Astrocyte of the cerebellum (primary cell): ENCODE measurements at regions not wholly inside any gene's neighbourhood (a gene's known extent, or its start where the extent isn't known, plus 50 kb on each side); places are given as distances from the start of the nearest gene placed in this dataset.

Experiments
- DNase-seq: peaks from one replicate; pipeline ENCODE4 v3.0.0-alpha.2; 2011; ENCODE audit warnings: low read depth
- H3K4me3 ChIP-seq: 2 replicates; pipeline ENCODE4 v1.5.1; 2011; ENCODE audit warnings: mild to moderate bottlenecking, low read depth, low read length, moderate library complexity
- CTCF ChIP-seq: IDR thresholded peaks from 2 replicates; pipeline ENCODE4 v1.5.1; 2012; ENCODE audit warnings: low read length, low read depth, moderate library complexity, mild to moderate bottlenecking; ENCODE audit errors: missing control alignments
- in situ Hi-C: cut with HindIII; loops from 2 replicates; pipeline ENCODE4 v1.10.0; 2017; ENCODE audit warnings: low sequenced_read_pairs

GRCh38 chr13:48783695-48784230 is 130.0 kb downstream of the CYSLTR2 start:
- DNase-seq, result no peak

GRCh38 chr13:48784916-48785548 is 131.3 kb downstream of the CYSLTR2 start:
- in situ Hi-C loops, result no loop called here
- DNase-seq, result no peak
- no peak for TF ChIP-seq CTCF
- no peak overlapping the region for H3K4me3 ChIP-seq

More at GRCh38 chr13:48783695-48784230, 130.0 kb downstream of the CYSLTR2 start:
- in situ Hi-C loops, result no loop called here
- TF ChIP-seq CTCF, result no peak
- H3K4me3 ChIP-seq, result no peak overlapping the region

GRCh38 chr13:48790199-48790598 is 136.5 kb downstream of the CYSLTR2 start:
- H3K4me3 ChIP-seq, result no peak overlapping the region
- in situ Hi-C loops, result no loop called here
- TF ChIP-seq CTCF, result no peak
- DNase-seq, result no peak

- H3K4me3 ChIP-seq, result no peak overlapping the region
- DNase-seq, result no peak
- in situ Hi-C loops, result no loop called here
- TF ChIP-seq CTCF, result no peak
Observed at GRCh38 chr13:48790966-48791365, 137.2 kb downstream of the CYSLTR2 start.

GRCh38 chr13:48797127-48797526 is 143.4 kb downstream of the CYSLTR2 start:
- in situ Hi-C loops, result no loop called here
- H3K4me3 ChIP-seq, result no peak overlapping the region
- no peak for DNase-seq
- TF ChIP-seq CTCF, result no peak

GRCh38 chr13:48797761-48798160 is 144.0 kb downstream of the CYSLTR2 start:
- in situ Hi-C loops, result no loop called here
- DNase-seq, result no peak
- TF ChIP-seq CTCF, result no peak
- no peak overlapping the region for H3K4me3 ChIP-seq

- no peak for DNase-seq
- no peak overlapping the region for H3K4me3 ChIP-seq
- TF ChIP-seq CTCF, result no peak
- in situ Hi-C loops, result no loop called here
Observed at GRCh38 chr13:48798180-48798579, 144.5 kb downstream of the CYSLTR2 start.
